ENCODE measurements at regions not wholly inside any gene's neighbourhood (a gene's known extent, or its start where the extent isn't known, plus 50 kb on each side); places are given as distances from the start of the nearest gene placed in this dataset.

DNA sequence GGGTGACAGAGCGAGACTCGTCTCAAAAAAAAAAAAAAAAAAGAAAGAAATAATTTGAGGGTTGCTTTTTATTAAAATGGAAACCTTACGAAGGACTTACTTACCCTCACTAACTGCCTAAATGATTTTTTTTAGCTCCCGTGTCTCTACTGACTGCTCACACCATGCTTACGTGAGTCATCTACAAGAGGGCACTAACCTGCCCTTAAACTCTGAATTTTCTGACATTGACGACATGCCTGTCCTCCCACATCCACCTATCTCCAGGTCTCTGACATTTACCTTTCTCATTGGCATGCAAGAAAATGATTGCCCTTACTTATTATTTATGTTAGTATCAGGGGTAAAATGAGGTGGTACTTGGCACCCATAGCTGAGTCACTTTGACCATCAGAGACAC, 1286.3 kb upstream of the AUTS2 start:
- Histone ChIP-seq H3K36me3 (no peaks in the 10 kb centered on the region), H3K27me3 (no peaks in the 10 kb centered on the region), H3K27ac (replicated peaks in 1 of 4) (no peak overlapping the region), H3K4me3 (no peak overlapping the region), H3K4me1 (no peaks in the 10 kb centered on the region), H3K9me3 (no peaks in the 10 kb centered on the region)
- DNase-seq (ENCODE audit: extremely low spot score), result no peak
- WGBS, result 90% methylated on average over 6 of the region's 6 CpGs
- intact Hi-C loops (cut with DNase I), result no loop called here
- TF ChIP-seq, protein P1, sequence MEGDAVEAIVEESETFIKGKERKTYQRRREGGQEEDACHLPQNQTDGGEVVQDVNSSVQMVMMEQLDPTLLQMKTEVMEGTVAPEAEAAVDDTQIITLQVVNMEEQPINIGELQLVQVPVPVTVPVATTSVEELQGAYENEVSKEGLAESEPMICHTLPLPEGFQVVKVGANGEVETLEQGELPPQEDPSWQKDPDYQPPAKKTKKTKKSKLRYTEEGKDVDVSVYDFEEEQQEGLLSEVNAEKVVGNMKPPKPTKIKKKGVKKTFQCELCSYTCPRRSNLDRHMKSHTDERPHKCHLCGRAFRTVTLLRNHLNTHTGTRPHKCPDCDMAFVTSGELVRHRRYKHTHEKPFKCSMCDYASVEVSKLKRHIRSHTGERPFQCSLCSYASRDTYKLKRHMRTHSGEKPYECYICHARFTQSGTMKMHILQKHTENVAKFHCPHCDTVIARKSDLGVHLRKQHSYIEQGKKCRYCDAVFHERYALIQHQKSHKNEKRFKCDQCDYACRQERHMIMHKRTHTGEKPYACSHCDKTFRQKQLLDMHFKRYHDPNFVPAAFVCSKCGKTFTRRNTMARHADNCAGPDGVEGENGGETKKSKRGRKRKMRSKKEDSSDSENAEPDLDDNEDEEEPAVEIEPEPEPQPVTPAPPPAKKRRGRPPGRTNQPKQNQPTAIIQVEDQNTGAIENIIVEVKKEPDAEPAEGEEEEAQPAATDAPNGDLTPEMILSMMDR (IDR thresholded peaks at IDR 0.05), result no peak
- TF ChIP-seq POLR2AphosphoS5 (IDR thresholded peaks at IDR 0.05) (no peak), POLR2A (IDR thresholded peaks at IDR 0.05; ENCODE audit: low read depth) (no peak), EP300 (IDR thresholded peaks at IDR 0.05) (no peak)

DNA sequence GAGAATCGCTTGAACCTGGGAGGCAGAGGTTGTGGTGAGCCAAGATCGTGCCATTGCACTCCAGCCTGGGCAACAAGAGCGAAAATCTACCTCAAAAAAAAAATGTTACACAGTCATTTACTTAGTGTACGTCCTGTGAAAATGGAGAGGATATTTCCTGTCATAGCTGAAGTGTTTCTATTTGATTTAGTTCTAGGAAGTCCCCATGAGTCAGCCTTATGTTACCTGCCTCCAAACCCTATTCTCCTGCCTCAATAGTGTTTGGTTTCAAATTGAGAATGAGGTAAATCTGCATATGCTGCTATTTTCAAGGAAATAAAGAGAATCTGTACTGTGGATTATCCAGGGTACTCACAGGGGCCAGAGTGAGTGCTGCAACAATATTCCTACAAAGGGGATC, 1284.5 kb upstream of the AUTS2 start:
- TF ChIP-seq EP300 (IDR thresholded peaks at IDR 0.05) (no peak), POLR2AphosphoS5 (IDR thresholded peaks at IDR 0.05) (no peak), POLR2A (IDR thresholded peaks at IDR 0.05; ENCODE audit: low read depth) (no peak)
- TF ChIP-seq, protein P1 (IDR thresholded peaks at IDR 0.05), result no peak
- 88% methylated on average over 4 of the region's 4 CpGs for WGBS
- H3K27me3 ChIP-seq, result no peaks in the 10 kb centered on the region
- intact Hi-C loops (cut with DNase I), result no loop called here
- no peaks in the 10 kb centered on the region for H3K36me3 ChIP-seq
- H3K27ac ChIP-seq (replicated peaks in 1 of 4), result no peak overlapping the region
- no peaks in the 10 kb centered on the region for H3K9me3 ChIP-seq
- H3K4me3 ChIP-seq, result no peak overlapping the region
- peaks cover 0 to 7% (median 3%) of the 10 kb centered on the region in 4 donors for H3K4me1 ChIP-seq
- no peak for DNase-seq (ENCODE audit: extremely low spot score)

DNA sequence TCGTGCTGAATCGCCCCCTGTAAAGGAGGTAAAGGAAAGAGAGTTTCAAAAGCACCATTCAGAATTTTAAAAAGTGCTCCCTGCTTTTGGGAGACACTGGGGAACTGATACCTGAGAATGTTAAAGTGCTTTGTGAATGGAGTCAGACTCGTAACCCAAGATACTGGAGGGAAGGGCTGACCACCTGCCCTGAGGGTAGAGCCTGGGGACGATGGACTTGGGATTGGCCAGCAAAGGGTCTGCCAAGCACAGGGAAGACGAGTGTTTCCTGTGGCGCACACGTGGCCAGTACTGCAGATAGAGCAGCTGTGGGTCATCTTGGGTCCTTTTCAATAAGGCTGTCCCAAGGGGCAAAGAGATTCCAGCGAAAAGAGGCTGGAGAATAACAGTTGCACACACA, 1284.1 kb upstream of the AUTS2 start:
- Histone ChIP-seq H3K36me3 (no peaks in the 10 kb centered on the region), H3K4me1 (peaks cover 0 to 7% (median 3%) of the 10 kb centered on the region in 4 donors), H3K9me3 (no peaks in the 10 kb centered on the region), H3K27ac (replicated peaks in 1 of 4) (no peak overlapping the region), H3K27me3 (no peaks in the 10 kb centered on the region), H3K4me3 (no peak overlapping the region)
- DNase-seq (ENCODE audit: extremely low spot score), result no peak
- intact Hi-C loops (cut with DNase I), result no loop called here
- TF ChIP-seq EP300 (IDR thresholded peaks at IDR 0.05) (no peak), POLR2A (IDR thresholded peaks at IDR 0.05; ENCODE audit: low read depth) (no peak), POLR2AphosphoS5 (IDR thresholded peaks at IDR 0.05) (no peak)
- TF ChIP-seq, protein P1 (IDR thresholded peaks at IDR 0.05), result no peak
- WGBS, result 72% methylated on average over 7 of the region's 8 CpGs

DNA sequence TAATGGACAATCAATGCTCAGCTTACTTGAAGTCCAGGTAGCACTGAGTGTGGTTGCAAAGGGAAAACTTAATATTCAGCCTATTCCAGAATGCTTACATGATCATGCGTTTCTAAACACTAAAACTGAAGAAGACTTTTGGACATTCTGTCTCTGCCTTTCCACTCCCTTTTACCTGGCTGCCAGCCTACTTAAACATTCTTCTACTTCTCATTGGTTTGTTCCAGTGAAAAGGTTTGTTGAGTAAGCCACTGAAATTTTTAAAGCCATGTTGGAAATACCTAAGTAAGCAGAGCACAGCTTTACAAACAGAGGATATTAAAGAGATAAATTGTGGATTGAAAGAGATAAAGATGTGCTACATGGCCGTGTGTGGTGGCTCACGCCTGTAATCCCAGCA, 1280.8 kb upstream of the AUTS2 start:
- DNase-seq (ENCODE audit: extremely low spot score), result no peak
- WGBS, result 84% methylated on average over 3 of the region's 3 CpGs
- no peaks in the 10 kb centered on the region for H3K36me3 ChIP-seq
- no peaks in the 10 kb centered on the region for H3K9me3 ChIP-seq
- intact Hi-C loops (cut with DNase I), result no loop called here
- H3K4me1 ChIP-seq, result peaks cover 19 to 24% (median 22%) of the 10 kb centered on the region in 4 donors
- no peak overlapping the region for H3K27ac ChIP-seq (replicated peaks in 1 of 4)
- no peak overlapping the region for H3K4me3 ChIP-seq
- H3K27me3 ChIP-seq, result no peaks in the 10 kb centered on the region
- TF ChIP-seq, protein P1 (IDR thresholded peaks at IDR 0.05), result no peak
- no peak for TF ChIP-seq EP300 (IDR thresholded peaks at IDR 0.05)
- TF ChIP-seq POLR2AphosphoS5 (IDR thresholded peaks at IDR 0.05), result no peak
- no peak for TF ChIP-seq POLR2A (IDR thresholded peaks at IDR 0.05; ENCODE audit: low read depth)

DNA sequence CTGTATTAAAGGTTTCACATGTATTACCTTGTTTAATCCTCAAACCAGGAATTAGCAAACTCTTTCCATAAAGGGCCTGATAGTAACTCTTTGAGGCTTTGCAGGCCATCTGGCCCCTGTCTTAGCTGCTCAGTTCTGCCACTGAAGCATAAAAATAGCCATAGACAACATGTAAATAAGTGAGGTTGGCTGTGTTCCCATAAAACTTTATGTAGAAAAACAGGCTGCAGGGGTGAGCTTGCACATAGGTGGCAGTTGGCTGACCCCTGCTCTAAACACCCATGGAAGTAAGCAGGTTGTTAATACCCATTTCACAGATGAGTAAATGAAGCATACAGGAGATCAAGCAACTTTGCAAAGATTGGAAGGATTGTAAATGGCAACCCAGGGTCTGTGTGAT, 1279.2 kb upstream of the AUTS2 start:
- no peak for DNase-seq (ENCODE audit: extremely low spot score)
- H3K4me3 ChIP-seq, result no peak overlapping the region
- no peak for TF ChIP-seq EP300 (IDR thresholded peaks at IDR 0.05)
- no peak for TF ChIP-seq POLR2AphosphoS5 (IDR thresholded peaks at IDR 0.05)
- TF ChIP-seq, protein P1 (IDR thresholded peaks at IDR 0.05), result no peak
- TF ChIP-seq POLR2A (IDR thresholded peaks at IDR 0.05; ENCODE audit: low read depth), result no peak
- intact Hi-C loops (cut with DNase I), result no loop called here
- no peaks in the 10 kb centered on the region for H3K9me3 ChIP-seq
- no peaks in the 10 kb centered on the region for H3K27me3 ChIP-seq
- no peaks in the 10 kb centered on the region for H3K36me3 ChIP-seq
- no peak overlapping the region for H3K27ac ChIP-seq (replicated peaks in 1 of 4)
- H3K4me1 ChIP-seq, result peaks cover 21 to 30% (median 25%) of the 10 kb centered on the region in 4 donors

Data from esophagus muscularis mucosa (tissue), 4 donors.